ENCODE measurements at regions not wholly inside any gene's neighbourhood (a gene's known extent, or its start where the extent isn't known, plus 50 kb on each side); places are given as distances from the start of the nearest gene placed in this dataset.

DNA sequence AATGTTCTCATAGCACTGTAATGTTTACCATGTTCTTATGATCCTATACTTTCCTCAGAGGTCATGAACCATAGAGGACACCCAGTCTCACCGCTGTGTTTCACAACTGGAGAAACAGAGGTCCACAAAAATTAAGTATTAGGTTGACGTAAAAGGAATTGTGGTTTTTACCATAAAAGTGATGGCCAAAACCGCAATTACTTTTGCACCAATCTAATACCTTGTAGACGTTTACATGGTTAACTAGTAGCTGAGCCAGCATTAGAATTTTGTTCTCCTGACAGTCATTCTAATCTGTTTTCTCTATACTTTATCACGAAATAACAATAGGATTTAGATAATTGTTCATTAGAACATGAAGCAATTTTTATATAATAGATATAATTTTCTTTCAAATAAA, 763.4 kb upstream of the ARGLU1 start:
- WGBS, 2 donors, result 82% methylated on average over 5 of the region's 5 CpGs

DNA sequence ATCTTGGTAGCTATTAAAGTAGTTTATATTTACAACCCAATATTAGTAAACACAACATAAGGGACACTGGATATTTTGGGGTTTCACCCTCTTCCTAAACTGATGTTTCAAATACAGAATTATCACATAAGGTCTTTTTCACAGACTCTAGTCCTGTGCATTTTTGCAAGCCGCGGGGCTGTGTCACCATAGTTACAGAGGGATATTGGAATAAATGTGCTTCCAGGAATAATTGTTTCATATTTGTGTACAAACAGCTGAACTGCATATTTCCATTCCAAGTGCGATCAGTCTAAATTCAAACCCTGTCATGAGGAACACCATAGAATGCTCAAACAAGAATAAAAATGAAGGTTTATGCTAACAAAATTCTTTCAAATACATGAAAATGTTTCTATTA, 762.5 kb upstream of the ARGLU1 start:
- Histone ChIP-seq H3K9me3 (ENCODE audit: control insufficient read depth in 4 of 4, insufficient read depth in 3 of 4, low read length in 3 of 4) (no peaks in the 10 kb centered on the region), H3K4me1 (ENCODE audit: control insufficient read depth in 5 of 5, insufficient read depth in 5 of 5, low read length in 5 of 5) (no peaks in the 10 kb centered on the region), H3K27me3 (ENCODE audit: control insufficient read depth in 3 of 3, insufficient read depth in 3 of 3, low read length in 2 of 3) (no peaks in the 10 kb centered on the region), H3K4me3 (no peak overlapping the region), H3K27ac (ENCODE audit: low read depth in 1 of 2, low read length in 1 of 2) (no peak overlapping the region), H3K36me3 (ENCODE audit: control insufficient read depth in 4 of 4, insufficient read depth in 4 of 4, low read length in 4 of 4) (no peaks in the 10 kb centered on the region), H3K9ac (ENCODE audit: insufficient read depth in 1 of 2, low read length in 2 of 2) (no peak overlapping the region)
- TF ChIP-seq, protein P1, sequence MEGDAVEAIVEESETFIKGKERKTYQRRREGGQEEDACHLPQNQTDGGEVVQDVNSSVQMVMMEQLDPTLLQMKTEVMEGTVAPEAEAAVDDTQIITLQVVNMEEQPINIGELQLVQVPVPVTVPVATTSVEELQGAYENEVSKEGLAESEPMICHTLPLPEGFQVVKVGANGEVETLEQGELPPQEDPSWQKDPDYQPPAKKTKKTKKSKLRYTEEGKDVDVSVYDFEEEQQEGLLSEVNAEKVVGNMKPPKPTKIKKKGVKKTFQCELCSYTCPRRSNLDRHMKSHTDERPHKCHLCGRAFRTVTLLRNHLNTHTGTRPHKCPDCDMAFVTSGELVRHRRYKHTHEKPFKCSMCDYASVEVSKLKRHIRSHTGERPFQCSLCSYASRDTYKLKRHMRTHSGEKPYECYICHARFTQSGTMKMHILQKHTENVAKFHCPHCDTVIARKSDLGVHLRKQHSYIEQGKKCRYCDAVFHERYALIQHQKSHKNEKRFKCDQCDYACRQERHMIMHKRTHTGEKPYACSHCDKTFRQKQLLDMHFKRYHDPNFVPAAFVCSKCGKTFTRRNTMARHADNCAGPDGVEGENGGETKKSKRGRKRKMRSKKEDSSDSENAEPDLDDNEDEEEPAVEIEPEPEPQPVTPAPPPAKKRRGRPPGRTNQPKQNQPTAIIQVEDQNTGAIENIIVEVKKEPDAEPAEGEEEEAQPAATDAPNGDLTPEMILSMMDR (IDR thresholded peaks at IDR 0.05; ENCODE audit: control extremely low read depth, extremely low read depth), result no peak
- DNase-seq, result no peak
- WGBS, 2 donors, result 86 to 89% methylated on average over 3 of the region's 3 CpGs
- ATAC-seq (ENCODE audit: insufficient read depth, low FRiP score), result no peak

More for the DNA sequence above, 763.4 kb upstream of the ARGLU1 start:
- DNase-seq, result no peak
- TF ChIP-seq, protein P1 (IDR thresholded peaks at IDR 0.05; ENCODE audit: control extremely low read depth, extremely low read depth), result no peak
- H3K27me3 ChIP-seq (ENCODE audit: control insufficient read depth in 3 of 3, insufficient read depth in 3 of 3, low read length in 2 of 3), result no peaks in the 10 kb centered on the region
- H3K4me1 ChIP-seq (ENCODE audit: control insufficient read depth in 5 of 5, insufficient read depth in 5 of 5, low read length in 5 of 5), result no peaks in the 10 kb centered on the region
- no peaks in the 10 kb centered on the region for H3K9me3 ChIP-seq (ENCODE audit: control insufficient read depth in 4 of 4, insufficient read depth in 3 of 4, low read length in 3 of 4)
- H3K9ac ChIP-seq (ENCODE audit: insufficient read depth in 1 of 2, low read length in 2 of 2), result no peak overlapping the region
- ATAC-seq (ENCODE audit: insufficient read depth, low FRiP score), result no peak
- H3K27ac ChIP-seq (ENCODE audit: low read depth in 1 of 2, low read length in 1 of 2), result no peak overlapping the region
- H3K4me3 ChIP-seq, result no peak overlapping the region
- H3K36me3 ChIP-seq (ENCODE audit: control insufficient read depth in 4 of 4, insufficient read depth in 4 of 4, low read length in 4 of 4), result no peaks in the 10 kb centered on the region

DNA sequence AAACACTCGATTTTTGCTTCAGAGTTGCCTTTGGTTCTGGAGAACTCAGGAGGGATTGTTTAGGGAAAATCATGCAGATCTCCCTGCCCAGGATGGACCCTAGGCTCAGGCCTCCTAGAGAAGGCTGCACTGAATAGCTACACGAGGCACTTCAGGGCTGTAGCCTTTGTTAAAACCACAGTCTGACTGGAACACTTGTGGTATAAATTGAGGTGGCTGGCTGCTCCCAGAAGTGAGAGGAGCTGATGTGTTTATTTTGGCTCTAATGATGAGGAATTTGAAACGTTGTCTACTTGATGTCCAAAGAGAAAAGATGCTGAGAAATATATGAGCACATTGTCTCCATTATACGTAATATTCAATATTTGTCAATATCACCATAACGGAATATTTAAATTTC, 762.1 kb upstream of the ARGLU1 start:
- H3K36me3 ChIP-seq (ENCODE audit: control insufficient read depth in 4 of 4, insufficient read depth in 4 of 4, low read length in 4 of 4), result no peaks in the 10 kb centered on the region
- 58 to 69% methylated on average over 5 of the region's 5 CpGs for WGBS, 2 donors

More for the DNA sequence above, 762.1 kb upstream of the ARGLU1 start:
- no peak overlapping the region for H3K9ac ChIP-seq (ENCODE audit: insufficient read depth in 1 of 2, low read length in 2 of 2)
- H3K9me3 ChIP-seq (ENCODE audit: control insufficient read depth in 4 of 4, insufficient read depth in 3 of 4, low read length in 3 of 4), result no peaks in the 10 kb centered on the region
- no peak overlapping the region for H3K4me3 ChIP-seq
- H3K4me1 ChIP-seq (ENCODE audit: control insufficient read depth in 5 of 5, insufficient read depth in 5 of 5, low read length in 5 of 5), result no peaks in the 10 kb centered on the region
- no peak for DNase-seq
- TF ChIP-seq, protein P1 (IDR thresholded peaks at IDR 0.05; ENCODE audit: control extremely low read depth, extremely low read depth), result no peak
- H3K27me3 ChIP-seq (ENCODE audit: control insufficient read depth in 3 of 3, insufficient read depth in 3 of 3, low read length in 2 of 3), result no peaks in the 10 kb centered on the region
- no peak for ATAC-seq (ENCODE audit: insufficient read depth, low FRiP score)
- H3K27ac ChIP-seq (ENCODE audit: low read depth in 1 of 2, low read length in 1 of 2), result no peak overlapping the region

Measured in lung (tissue), 11 donors.